ENCODE measurements at regions not wholly inside any gene's neighbourhood (a gene's known extent, or its start where the extent isn't known, plus 50 kb on each side); places are given as distances from the start of the nearest gene placed in this dataset.

DNA sequence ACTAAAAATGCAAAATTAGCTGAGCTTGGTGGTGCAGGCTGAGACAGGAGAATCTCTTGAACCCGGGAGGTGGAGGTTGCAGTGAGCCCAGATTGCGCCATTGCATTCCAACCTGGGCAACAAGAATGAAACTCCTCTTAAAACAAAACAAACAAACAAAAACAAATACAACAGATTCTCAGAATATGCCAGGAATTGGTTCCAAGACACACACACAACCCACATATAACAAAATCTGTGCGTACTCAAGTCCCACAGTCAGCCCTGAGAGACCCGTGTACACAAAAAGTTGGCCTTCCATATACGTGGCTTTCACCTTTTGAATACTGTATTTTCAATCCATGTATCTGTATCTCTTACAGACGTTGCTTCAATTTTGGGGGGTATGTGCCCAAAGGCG, 98.9 kb upstream of the MARCKS start:
- no peak for TF ChIP-seq CTCF (IDR thresholded peaks at IDR 0.05)
- ATAC-seq (ENCODE audit: low FRiP score) (no peak), DNase-seq (ENCODE audit: low spot score) (no peak)

- no peak for ATAC-seq (ENCODE audit: low FRiP score)
- no peak for TF ChIP-seq CTCF (IDR thresholded peaks at IDR 0.05)
- no peak for DNase-seq (ENCODE audit: low spot score)
Measured at GRCh38 chr6:113758826-113759574, 98.1 kb upstream of the MARCKS start.

DNA sequence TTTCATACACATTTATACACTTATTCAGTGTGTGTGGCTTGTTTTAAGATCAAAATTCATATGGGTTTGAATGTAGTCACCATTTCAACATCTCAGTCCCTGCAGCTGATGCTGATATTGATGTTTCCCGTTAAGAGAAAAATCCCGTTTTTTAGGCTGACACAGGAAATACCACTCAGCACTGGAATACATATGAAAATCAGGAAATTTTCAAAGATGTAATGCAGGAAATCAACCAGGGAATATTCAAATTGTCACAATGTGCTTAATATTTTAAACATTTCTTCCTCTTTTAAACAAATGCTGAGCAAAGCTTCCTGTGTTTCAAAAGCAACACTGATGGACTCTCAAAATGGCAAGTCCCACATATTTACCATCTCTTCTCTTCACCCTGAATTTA, 94.5 kb upstream of the MARCKS start:
- no peak for ATAC-seq (ENCODE audit: low FRiP score)
- DNase-seq (ENCODE audit: low spot score) = no peak
- TF ChIP-seq CTCF (IDR thresholded peaks at IDR 0.05) = no peak

DNA sequence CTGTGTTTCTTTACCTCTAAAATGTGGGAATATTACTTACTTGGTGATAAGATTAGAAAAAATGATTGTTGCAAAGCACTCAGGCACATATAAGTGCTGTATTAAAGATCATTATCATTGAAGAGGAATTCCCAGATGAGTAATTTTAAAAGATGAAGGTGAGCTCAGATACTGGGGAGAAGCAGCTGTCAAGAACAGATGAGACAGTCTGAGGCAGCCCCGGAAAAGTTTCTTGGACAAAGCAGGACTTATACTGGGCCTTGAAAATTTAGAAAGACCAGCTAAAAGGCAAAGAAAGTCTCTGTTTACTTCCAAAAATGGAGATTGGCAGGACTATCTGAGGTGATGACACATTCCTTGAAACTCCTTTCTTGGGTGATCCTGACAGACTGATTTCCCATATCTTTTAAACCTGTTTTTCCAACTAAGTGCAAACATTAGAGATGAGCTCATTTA, 93.8 kb upstream of the MARCKS start:
- no peak for DNase-seq (ENCODE audit: low spot score)
- no peak for ATAC-seq (ENCODE audit: low FRiP score)
- TF ChIP-seq CTCF (IDR thresholded peaks at IDR 0.05) = no peak

DNA sequence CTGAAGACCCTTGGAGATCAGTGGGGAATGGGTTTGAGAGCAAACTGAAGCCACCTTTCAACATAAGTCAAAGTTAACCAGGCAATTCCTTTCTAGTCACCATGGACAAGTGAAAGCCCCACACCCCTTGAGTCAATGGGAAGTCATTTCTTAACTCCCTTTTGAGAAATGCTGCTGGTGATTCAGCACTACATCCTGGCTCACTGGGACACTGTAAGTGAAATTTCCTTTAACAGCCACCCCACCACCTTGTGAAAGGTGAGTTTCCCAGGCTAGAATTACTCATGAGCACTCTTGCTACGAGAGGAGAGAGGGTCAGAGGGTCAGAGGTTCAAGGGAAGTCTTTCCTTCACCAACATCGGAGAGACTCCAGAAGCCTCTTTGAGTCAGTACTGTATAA, 93.3 kb upstream of the MARCKS start:
- ATAC-seq (ENCODE audit: low FRiP score) = no peak
- DNase-seq (ENCODE audit: low spot score) = no peak
- no peak for TF ChIP-seq CTCF (IDR thresholded peaks at IDR 0.05)

GRCh38 chr6:113765909-113766308, 91.2 kb upstream of the MARCKS start:
- ATAC-seq (ENCODE audit: low FRiP score) = no peak

More at GRCh38 chr6:113765909-113766308, 91.2 kb upstream of the MARCKS start:
- no peak for DNase-seq (ENCODE audit: low spot score)
- TF ChIP-seq CTCF (IDR thresholded peaks at IDR 0.05) = no peak
